Mesenchymal stem cell (in vitro differentiated cells and primary cell): ENCODE measurements at regions not wholly inside any gene's neighbourhood (a gene's known extent, or its start where the extent isn't known, plus 50 kb on each side); places are given as distances from the start of the nearest gene placed in this dataset.

Source experiments
- DNase-seq: peaks from one replicate; pipeline ENCODE4 v3.0.0-alpha.2; 2013
- H2AFZ ChIP-seq: one replicate; pipeline ENCODE4 v1.6.1; 2013; ENCODE audit warnings: low read depth, mild to moderate bottlenecking, control low read depth, inconsistent platforms, low read length, moderate library complexity
- H2AK5ac ChIP-seq: 2 replicates; pipeline ENCODE4 v1.6.1; 2013; ENCODE audit warnings: low read length, moderate library complexity, mild to moderate bottlenecking, inconsistent platforms; ENCODE audit not compliant: severe bottlenecking
- H2BK120ac ChIP-seq: one replicate; pipeline ENCODE4 v1.6.1; 2013; ENCODE audit warnings: low read depth, mild to moderate bottlenecking, inconsistent platforms, low read length, moderate library complexity
- H2BK12ac ChIP-seq, 2 experiments: one replicate each; pipeline ENCODE4 v1.6.1; 2013; ENCODE audit warnings: inconsistent platforms in 2 of 2, low read length in 2 of 2, mild to moderate bottlenecking in 2 of 2, moderate library complexity in 2 of 2, control low read depth in 1 of 2
- H2BK15ac ChIP-seq: one replicate; pipeline ENCODE4 v1.6.1; 2013; ENCODE audit warnings: mild to moderate bottlenecking, low read depth, inconsistent platforms; ENCODE audit not compliant: poor library complexity, severe bottlenecking
- H2BK5ac ChIP-seq: 2 replicates; pipeline ENCODE4 v1.6.1; 2013; ENCODE audit warnings: low read depth, mild to moderate bottlenecking, low read length, control low read depth, inconsistent platforms; ENCODE audit not compliant: poor library complexity, severe bottlenecking
- H3K14ac ChIP-seq, 2 experiments: one replicate each; pipeline ENCODE4 v1.6.1; 2013; ENCODE audit warnings: inconsistent platforms in 2 of 2, low read length in 2 of 2, control low read depth in 1 of 2, mild to moderate bottlenecking in 1 of 2, moderate library complexity in 1 of 2
- H3K18ac ChIP-seq, 2 experiments: one replicate each; pipeline ENCODE4 v1.6.1; 2013; ENCODE audit warnings: inconsistent platforms in 2 of 2, low read length in 2 of 2, control low read depth in 1 of 2, low read depth in 1 of 2, mild to moderate bottlenecking in 1 of 2
- H3K23ac ChIP-seq, 2 experiments: one replicate each; pipeline ENCODE4 v1.6.1; 2013; ENCODE audit warnings: inconsistent platforms in 2 of 2, low read length in 2 of 2, mild to moderate bottlenecking in 2 of 2, moderate library complexity in 2 of 2, control low read depth in 1 of 2
- H3K27ac ChIP-seq: 2 replicates; pipeline ENCODE4 v1.5.1; 2013; ENCODE audit warnings: mild to moderate bottlenecking, moderate library complexity, low read length, control low read depth, inconsistent platforms; ENCODE audit not compliant: poor library complexity, severe bottlenecking
- H3K27me3 ChIP-seq, 2 experiments: 2 replicates each; pipeline versions ENCODE4 v1.6.1 to v1.7.0; 2013; ENCODE audit warnings: low read length in 2 of 2, mild to moderate bottlenecking in 2 of 2, moderate library complexity in 2 of 2, control low read depth in 1 of 2, inconsistent platforms in 1 of 2; ENCODE audit not compliant: control insufficient read depth in 1 of 2, insufficient read depth in 1 of 2
- H3K36me3 ChIP-seq, 2 experiments: 2 replicates each; pipeline versions ENCODE4 v1.6.1 to v1.7.0; 2013; ENCODE audit warnings: low read length in 2 of 2, control low read depth in 1 of 2, inconsistent platforms in 1 of 2, low read depth in 1 of 2, mild to moderate bottlenecking in 1 of 2; ENCODE audit not compliant: insufficient read depth in 2 of 2, control insufficient read depth in 1 of 2
- H3K4ac ChIP-seq, 2 experiments: one replicate each; pipeline ENCODE4 v1.6.1; 2013; ENCODE audit warnings: inconsistent platforms in 2 of 2, low read length in 2 of 2, mild to moderate bottlenecking in 2 of 2, moderate library complexity in 2 of 2, control low read depth in 1 of 2, low read depth in 1 of 2
- H3K4me1 ChIP-seq: 2 replicates; pipeline ENCODE4 v1.6.1; 2013; ENCODE audit warnings: low read depth, low read length, control low read depth; ENCODE audit not compliant: control insufficient read depth, insufficient read depth
- H3K4me2 ChIP-seq: 2 replicates; pipeline ENCODE4 v1.6.1; 2013; ENCODE audit warnings: low read length, mild to moderate bottlenecking, inconsistent platforms; ENCODE audit not compliant: poor library complexity, severe bottlenecking
- H3K4me3 ChIP-seq, 2 experiments: 2 replicates each; pipeline versions ENCODE4 v1.5.1 to v1.7.0; 2013; ENCODE audit warnings: low read length in 2 of 2, mild to moderate bottlenecking in 2 of 2, control low read depth in 1 of 2, low read depth in 1 of 2; ENCODE audit not compliant: insufficient read depth in 1 of 2
- H3K79me1 ChIP-seq: replicated peaks from 2 replicates; pipeline ENCODE4 v1.6.1; 2013; ENCODE audit warnings: mild to moderate bottlenecking, control low read depth, low read length, inconsistent platforms; ENCODE audit not compliant: poor library complexity, severe bottlenecking
- H3K9ac ChIP-seq: 2 replicates; pipeline ENCODE4 v1.7.0; 2013; ENCODE audit warnings: mild to moderate bottlenecking, low read length, moderate library complexity
- H3K9me3 ChIP-seq: 2 replicates; pipeline ENCODE4 v1.7.0; 2013; ENCODE audit warnings: mild to moderate bottlenecking, low read length; ENCODE audit not compliant: control insufficient read depth
- H4K8ac ChIP-seq: one replicate; pipeline ENCODE4 v1.6.1; 2013; ENCODE audit warnings: inconsistent platforms, mild to moderate bottlenecking, low read length, moderate library complexity
- H4K91ac ChIP-seq: one replicate; pipeline ENCODE4 v1.6.1; 2013; ENCODE audit warnings: mild to moderate bottlenecking, low read length, inconsistent platforms
- WGBS: methylation state at CpG from one replicate; pipeline ENCODE4 v1.1.7; 2013; ENCODE audit warnings: mixed read lengths; 5-methylcytosine and 5-hydroxymethylcytosine counted together

- Histone ChIP-seq H3K79me1 (no peaks in the 10 kb centered on the region), H4K8ac (no peak overlapping the region), H3K36me3 (no peaks in the 10 kb centered on the region), H2BK120ac (no peak overlapping the region), H2BK5ac (no peak overlapping the region), H2BK12ac (no peak overlapping the region), H3K4me3 (no peak overlapping the region), H3K9ac (no peak overlapping the region), H3K4ac (no peak overlapping the region), H3K23ac (no peak overlapping the region), H3K4me1 (no peaks in the 10 kb centered on the region), H3K27me3 (peaks cover 0 to 3% of the 10 kb centered on the region in 2 experiments), H3K27ac (no peak overlapping the region), H3K18ac (no peak overlapping the region), H3K4me2 (no peak overlapping the region), H4K91ac (no peak overlapping the region), H2AFZ (no peak overlapping the region), H3K9me3 (no peaks in the 10 kb centered on the region), H2AK5ac (no peak overlapping the region), H2BK15ac (no peak overlapping the region), H3K14ac (no peak overlapping the region)
- WGBS, result 80% methylated on average over 2 of the region's 2 CpGs
- DNase-seq, result no peak
Observed at GRCh38 chr1:90354704-90355103, 359.8 kb downstream of the ZNF326 start.

GRCh38 chr1:90351019-90351418, 356.1 kb downstream of the ZNF326 start:
- H2BK12ac ChIP-seq, result no peak overlapping the region
- no peak for DNase-seq
- H3K4me3 ChIP-seq, result no peak overlapping the region
- H3K4ac ChIP-seq, result no peak overlapping the region
- H3K4me1 ChIP-seq, result no peaks in the 10 kb centered on the region
- no peak overlapping the region for H4K91ac ChIP-seq
- H4K8ac ChIP-seq, result no peak overlapping the region
- H3K4me2 ChIP-seq, result no peak overlapping the region
- 58% methylated on average over 2 of the region's 2 CpGs for WGBS
- no peaks in the 10 kb centered on the region for H3K36me3 ChIP-seq
- H3K9me3 ChIP-seq, result peaks cover 18% of the 10 kb centered on the region
- H3K18ac ChIP-seq, result no peak overlapping the region
- no peak overlapping the region for H2BK120ac ChIP-seq
- H2BK15ac ChIP-seq, result no peak overlapping the region
- no peak overlapping the region for H2AFZ ChIP-seq
- no peaks in the 10 kb centered on the region for H3K79me1 ChIP-seq
- peaks cover 0 to 3% of the 10 kb centered on the region in 2 experiments for H3K27me3 ChIP-seq
- no peak overlapping the region for H3K23ac ChIP-seq
- H3K27ac ChIP-seq, result no peak overlapping the region
- H3K14ac ChIP-seq, result no peak overlapping the region
- no peak overlapping the region for H3K9ac ChIP-seq
- no peak overlapping the region for H2BK5ac ChIP-seq
- H2AK5ac ChIP-seq, result no peak overlapping the region

GRCh38 chr1:90349510-90349909, 354.6 kb downstream of the ZNF326 start:
- 67% methylated on average over 4 of the region's 4 CpGs for WGBS
- H3K9ac ChIP-seq, result no peak overlapping the region
- H2BK12ac ChIP-seq, result no peak overlapping the region

GRCh38 chr1:90348934-90349333, 354.0 kb downstream of the ZNF326 start:
- Histone ChIP-seq H3K4ac (no peak overlapping the region), H3K4me3 (no peak overlapping the region), H2AFZ (no peak overlapping the region), H2BK15ac (no peak overlapping the region), H3K9ac (no peak overlapping the region), H2BK12ac (no peak overlapping the region), H3K9me3 (peaks cover 18% of the 10 kb centered on the region), H2BK5ac (no peak overlapping the region), H3K23ac (no peak overlapping the region), H3K18ac (no peak overlapping the region), H2BK120ac (no peak overlapping the region), H3K27me3 (peaks cover 0 to 3% of the 10 kb centered on the region in 2 experiments), H3K27ac (no peak overlapping the region), H2AK5ac (no peak overlapping the region), H3K36me3 (no peaks in the 10 kb centered on the region), H3K14ac (no peak overlapping the region), H3K4me1 (no peaks in the 10 kb centered on the region), H3K4me2 (no peak overlapping the region), H3K79me1 (no peaks in the 10 kb centered on the region), H4K91ac (no peak overlapping the region), H4K8ac (no peak overlapping the region)
- DNase-seq, result no peak
- WGBS, result 100% methylated on average over 1 of the region's 1 CpG

More at GRCh38 chr1:90349510-90349909, 354.6 kb downstream of the ZNF326 start:
- Histone ChIP-seq H4K8ac (no peak overlapping the region), H2BK120ac (no peak overlapping the region), H3K27ac (no peak overlapping the region), H3K4me1 (no peaks in the 10 kb centered on the region), H2BK15ac (no peak overlapping the region), H2BK5ac (no peak overlapping the region), H4K91ac (no peak overlapping the region), H3K23ac (no peak overlapping the region), H3K79me1 (no peaks in the 10 kb centered on the region), H3K14ac (no peak overlapping the region), H2AK5ac (no peak overlapping the region), H3K36me3 (no peaks in the 10 kb centered on the region), H2AFZ (no peak overlapping the region), H3K9me3 (peaks cover 18% of the 10 kb centered on the region), H3K4me2 (no peak overlapping the region), H3K4ac (no peak overlapping the region), H3K4me3 (no peak overlapping the region), H3K18ac (no peak overlapping the region), H3K27me3 (peaks cover 0 to 3% of the 10 kb centered on the region in 2 experiments)
- DNase-seq, result no peak
